ENCODE measurements at regions not wholly inside any gene's neighbourhood (a gene's known extent, or its start where the extent isn't known, plus 50 kb on each side); places are given as distances from the start of the nearest gene placed in this dataset.
A peak's percentile ranks its signal among the peaks of the same experiment; 100 is the strongest.
"Not testable (repeated sequence)": the region's sequence is repeated elsewhere in the genome, so short reads cannot be mapped to it uniquely, and the experiment has no call there.

DNA sequence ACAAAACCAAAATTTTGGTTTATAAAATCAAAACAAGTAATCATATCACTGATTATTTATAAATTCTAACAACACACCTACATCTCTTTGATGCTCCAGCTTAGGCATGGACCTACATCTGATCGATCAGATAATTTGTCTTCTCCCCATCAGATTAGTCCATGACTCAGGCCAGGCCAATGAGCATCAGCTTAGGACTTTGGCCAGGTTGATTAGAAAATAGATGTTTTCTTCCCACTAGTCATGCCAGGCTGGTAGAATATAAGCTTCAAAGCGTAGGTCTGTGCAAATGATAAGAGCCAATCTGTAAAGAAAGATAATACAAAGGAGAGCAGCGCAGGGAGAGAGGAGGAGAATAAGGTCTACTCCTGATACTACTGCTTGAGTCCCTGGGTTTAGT, 1487.9 kb downstream of the FAM181B start:
- no peak overlapping the region for H3K27ac ChIP-seq
- no peak overlapping the region for H3K9ac ChIP-seq
- Mint-ChIP-seq H3K4me1 (peaks cover 10% of the 10 kb centered on the region), H3K27me3 (ENCODE audit: insufficient read depth, low read depth) (no peaks in the 10 kb centered on the region), H3K9me3 (no peaks in the 10 kb centered on the region), H3K4me3 (no peak overlapping the region), H3K36me3 (no peaks in the 10 kb centered on the region), H3K27ac (no peak overlapping the region)
- H3K79me2 ChIP-seq (ENCODE audit: low read depth) = no peaks in the 10 kb centered on the region
- no peaks in the 10 kb centered on the region for H4K20me1 ChIP-seq (ENCODE audit: low read depth)
- no peaks in the 10 kb centered on the region for H3K36me3 ChIP-seq
- no peaks in the 10 kb centered on the region for H3K9me3 ChIP-seq (ENCODE audit: low read depth)
- no peak overlapping the region for H2AFZ ChIP-seq (replicated peaks)
- DNase-seq (ENCODE audit: low spot score) = no peak
- H3K4me2 ChIP-seq = no peak overlapping the region
- no peaks in the 10 kb centered on the region for H3K4me1 ChIP-seq
- H3K4me3 ChIP-seq = no peak overlapping the region
- TF ChIP-seq EZH2phosphoT487 (IDR thresholded peaks at IDR 0.05) (no peak), CTCF (IDR thresholded peaks at IDR 0.05) (no peak), EZH2 (IDR thresholded peaks at IDR 0.05) (no peak)
- H3K27me3 ChIP-seq = no peaks in the 10 kb centered on the region
- H3F3A ChIP-seq (ENCODE audit: low read depth) = no peaks in the 10 kb centered on the region

GRCh38 chr11:81241672-81242275, 1491.9 kb downstream of the FAM181B start:
- Histone ChIP-seq H4K20me1 (ENCODE audit: low read depth) (no peaks in the 10 kb centered on the region), H3K79me2 (ENCODE audit: low read depth) (no peaks in the 10 kb centered on the region), H3K4me2 (no peak overlapping the region), H3K36me3 (no peaks in the 10 kb centered on the region), H3K4me3 (no peak overlapping the region), H3K9ac (no peak overlapping the region), H3F3A (ENCODE audit: low read depth) (no peaks in the 10 kb centered on the region), H3K4me1 (no peaks in the 10 kb centered on the region), H2AFZ (replicated peaks) (peak overlapping the region; percentile 27), H3K27me3 (no peaks in the 10 kb centered on the region), H3K9me3 (ENCODE audit: low read depth) (no peaks in the 10 kb centered on the region), H3K27ac (no peak overlapping the region)
- H3K27me3 Mint-ChIP-seq (ENCODE audit: insufficient read depth, low read depth) = no peaks in the 10 kb centered on the region
- H3K4me3 Mint-ChIP-seq = no peak overlapping the region
- no peaks in the 10 kb centered on the region for H3K9me3 Mint-ChIP-seq
- no peak overlapping the region for H3K27ac Mint-ChIP-seq
- TF ChIP-seq EZH2 (IDR thresholded peaks at IDR 0.05) (no peak), CTCF (IDR thresholded peaks at IDR 0.05) (no peak), EZH2phosphoT487 (IDR thresholded peaks at IDR 0.05) (no peak)
- no peak for DNase-seq (ENCODE audit: low spot score)
- H3K4me1 Mint-ChIP-seq = peaks cover 11% of the 10 kb centered on the region
- H3K36me3 Mint-ChIP-seq = no peaks in the 10 kb centered on the region

DNA sequence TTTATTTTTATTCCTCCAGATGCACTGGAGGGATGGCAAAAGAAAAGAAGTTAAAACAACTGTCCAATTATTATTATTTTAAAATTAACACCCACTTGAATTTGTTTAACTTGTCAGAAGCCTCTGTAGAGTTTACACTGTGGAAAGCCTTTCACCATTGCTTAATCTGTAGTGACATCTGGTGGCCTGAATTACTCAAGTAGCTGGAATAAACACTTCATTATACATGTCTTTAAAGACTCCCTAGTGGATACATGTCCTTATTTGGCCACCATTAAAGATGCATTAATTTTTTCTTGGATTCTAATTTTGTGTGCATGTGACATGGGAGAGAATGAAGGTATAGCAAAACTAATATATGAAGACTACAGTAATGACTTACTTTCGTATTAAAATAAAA, 1496.5 kb downstream of the FAM181B start:
- H4K20me1 ChIP-seq (ENCODE audit: low read depth) = no peaks in the 10 kb centered on the region
- H3K27ac ChIP-seq = no peak overlapping the region
- peak; percentile 62 for DNase-seq (ENCODE audit: low spot score)
- Mint-ChIP-seq H3K36me3 (no peaks in the 10 kb centered on the region), H3K27ac (no peak overlapping the region), H3K9me3 (no peaks in the 10 kb centered on the region), H3K27me3 (ENCODE audit: insufficient read depth, low read depth) (no peaks in the 10 kb centered on the region), H3K4me3 (no peak overlapping the region), H3K4me1 (peaks cover 23% of the 10 kb centered on the region)
- no peaks in the 10 kb centered on the region for H3K36me3 ChIP-seq
- H3K4me3 ChIP-seq = no peak overlapping the region
- H3K27me3 ChIP-seq = no peaks in the 10 kb centered on the region
- H3K4me1 ChIP-seq = no peaks in the 10 kb centered on the region
- no peak overlapping the region for H3K9ac ChIP-seq
- H3K4me2 ChIP-seq = no peak overlapping the region
- H3F3A ChIP-seq (ENCODE audit: low read depth) = no peaks in the 10 kb centered on the region
- no peak overlapping the region for H2AFZ ChIP-seq (replicated peaks)
- TF ChIP-seq EZH2phosphoT487 (IDR thresholded peaks at IDR 0.05) (no peak), CTCF (IDR thresholded peaks at IDR 0.05) (peak; percentile 77)
- H3K9me3 ChIP-seq (ENCODE audit: low read depth) = no peaks in the 10 kb centered on the region
- H3K79me2 ChIP-seq (ENCODE audit: low read depth) = no peaks in the 10 kb centered on the region

- not testable (repeated sequence) for H3K36me3 Mint-ChIP-seq; H3K9me3 ChIP-seq (ENCODE audit: low read depth); H3K27me3 ChIP-seq; H3F3A ChIP-seq (ENCODE audit: low read depth); H3K27ac Mint-ChIP-seq; H3K4me3 Mint-ChIP-seq; DNase-seq (ENCODE audit: low spot score); H3K27ac ChIP-seq; H3K4me1 ChIP-seq; H3K27me3 Mint-ChIP-seq (ENCODE audit: insufficient read depth, low read depth); H3K4me3 ChIP-seq; H3K4me1 Mint-ChIP-seq; H2AFZ ChIP-seq (replicated peaks); H3K9ac ChIP-seq; H3K79me2 ChIP-seq (ENCODE audit: low read depth); H3K36me3 ChIP-seq; H3K9me3 Mint-ChIP-seq; H3K4me2 ChIP-seq; H4K20me1 ChIP-seq (ENCODE audit: low read depth)
These were observed 1506.3 kb downstream of the FAM181B start for GRCh38 chr11:81227409-81227808.

Measured in neural progenitor cell (in vitro differentiated cells).